GM10266 (cell line): ENCODE measurements at regions not wholly inside any gene's neighbourhood (a gene's known extent, or its start where the extent isn't known, plus 50 kb on each side); places are given as distances from the start of the nearest gene placed in this dataset.

Experiments
- DNase-seq: peaks from one replicate; pipeline ENCODE4 v3.0.0; 2012; ENCODE audit errors: extremely low spot score
- TF ChIP-seq, protein P1 (sequence below): IDR thresholded peaks from 2 replicates; pipeline ENCODE4 v1.5.1; 2012; ENCODE audit warnings: mild to moderate bottlenecking, low read depth; ENCODE audit not compliant: control insufficient read depth, insufficient read depth; ENCODE audit errors: missing control alignments

DNA sequence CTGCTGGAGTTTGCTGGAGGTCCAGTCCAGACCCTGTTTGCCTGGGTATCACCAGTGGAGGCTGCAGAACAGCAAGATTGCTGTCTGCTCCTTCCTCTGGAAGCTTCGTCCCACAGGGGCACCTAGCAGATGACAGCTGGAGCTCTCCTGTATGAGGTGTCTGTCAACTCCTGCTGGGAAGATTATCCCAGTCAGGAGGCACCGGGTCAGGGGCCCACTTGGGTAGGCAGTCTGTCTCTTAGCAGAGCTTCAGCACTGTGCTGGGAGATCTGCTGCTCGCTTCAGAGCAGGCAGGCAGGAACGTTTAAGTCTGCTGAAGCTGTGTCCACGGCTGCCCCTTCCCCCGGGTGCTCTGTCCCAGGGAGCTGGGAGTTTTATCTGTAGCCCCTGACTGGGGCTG, 96.8 kb upstream of the SLC35F1 start:
- TF ChIP-seq, protein P1, sequence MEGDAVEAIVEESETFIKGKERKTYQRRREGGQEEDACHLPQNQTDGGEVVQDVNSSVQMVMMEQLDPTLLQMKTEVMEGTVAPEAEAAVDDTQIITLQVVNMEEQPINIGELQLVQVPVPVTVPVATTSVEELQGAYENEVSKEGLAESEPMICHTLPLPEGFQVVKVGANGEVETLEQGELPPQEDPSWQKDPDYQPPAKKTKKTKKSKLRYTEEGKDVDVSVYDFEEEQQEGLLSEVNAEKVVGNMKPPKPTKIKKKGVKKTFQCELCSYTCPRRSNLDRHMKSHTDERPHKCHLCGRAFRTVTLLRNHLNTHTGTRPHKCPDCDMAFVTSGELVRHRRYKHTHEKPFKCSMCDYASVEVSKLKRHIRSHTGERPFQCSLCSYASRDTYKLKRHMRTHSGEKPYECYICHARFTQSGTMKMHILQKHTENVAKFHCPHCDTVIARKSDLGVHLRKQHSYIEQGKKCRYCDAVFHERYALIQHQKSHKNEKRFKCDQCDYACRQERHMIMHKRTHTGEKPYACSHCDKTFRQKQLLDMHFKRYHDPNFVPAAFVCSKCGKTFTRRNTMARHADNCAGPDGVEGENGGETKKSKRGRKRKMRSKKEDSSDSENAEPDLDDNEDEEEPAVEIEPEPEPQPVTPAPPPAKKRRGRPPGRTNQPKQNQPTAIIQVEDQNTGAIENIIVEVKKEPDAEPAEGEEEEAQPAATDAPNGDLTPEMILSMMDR, result no peak
- no peak for DNase-seq

GRCh38 chr6:117817499-117817898, 89.6 kb upstream of the SLC35F1 start:
- no peak for DNase-seq
- TF ChIP-seq, protein P1, result no peak

DNA sequence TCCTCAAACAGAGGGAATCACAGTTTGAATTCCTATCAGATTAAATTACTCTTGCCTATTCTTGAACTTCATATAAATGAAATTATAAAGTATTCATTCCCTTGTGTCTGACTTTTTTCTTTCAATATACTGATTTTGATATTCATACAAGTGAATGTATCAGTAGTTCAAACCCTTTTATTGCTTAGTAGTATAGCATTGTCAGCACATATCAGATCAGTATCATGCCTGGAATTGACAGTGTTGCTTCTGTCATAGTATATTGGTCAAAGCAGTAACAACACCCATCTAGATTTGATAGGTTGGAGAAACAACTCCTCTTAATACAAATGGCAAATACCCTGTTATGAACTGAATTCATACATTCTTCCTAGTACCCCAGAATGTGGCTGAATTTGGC, 89.1 kb upstream of the SLC35F1 start:
- TF ChIP-seq, protein P1, result no peak
- DNase-seq, result no peak

DNA sequence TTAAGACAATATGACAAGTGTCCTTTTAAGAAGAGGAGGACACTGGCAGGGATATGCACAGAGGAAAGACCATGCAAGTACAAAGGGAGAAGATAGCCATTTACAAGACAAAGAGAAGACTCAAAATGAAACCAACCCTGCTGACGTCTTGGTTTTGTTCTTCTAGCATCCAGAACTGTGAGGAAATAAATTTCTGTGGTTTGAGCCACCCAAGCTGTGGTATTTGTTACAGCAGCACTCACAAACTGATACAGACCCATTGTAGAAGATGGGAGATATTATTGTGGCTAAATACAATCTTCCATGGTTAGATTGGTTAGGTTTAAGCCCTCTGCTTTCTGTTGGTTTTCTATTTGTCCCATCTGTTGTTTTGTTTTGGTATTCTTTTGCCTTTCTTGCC, 88.6 kb upstream of the SLC35F1 start:
- TF ChIP-seq, protein P1, result no peak

DNA sequence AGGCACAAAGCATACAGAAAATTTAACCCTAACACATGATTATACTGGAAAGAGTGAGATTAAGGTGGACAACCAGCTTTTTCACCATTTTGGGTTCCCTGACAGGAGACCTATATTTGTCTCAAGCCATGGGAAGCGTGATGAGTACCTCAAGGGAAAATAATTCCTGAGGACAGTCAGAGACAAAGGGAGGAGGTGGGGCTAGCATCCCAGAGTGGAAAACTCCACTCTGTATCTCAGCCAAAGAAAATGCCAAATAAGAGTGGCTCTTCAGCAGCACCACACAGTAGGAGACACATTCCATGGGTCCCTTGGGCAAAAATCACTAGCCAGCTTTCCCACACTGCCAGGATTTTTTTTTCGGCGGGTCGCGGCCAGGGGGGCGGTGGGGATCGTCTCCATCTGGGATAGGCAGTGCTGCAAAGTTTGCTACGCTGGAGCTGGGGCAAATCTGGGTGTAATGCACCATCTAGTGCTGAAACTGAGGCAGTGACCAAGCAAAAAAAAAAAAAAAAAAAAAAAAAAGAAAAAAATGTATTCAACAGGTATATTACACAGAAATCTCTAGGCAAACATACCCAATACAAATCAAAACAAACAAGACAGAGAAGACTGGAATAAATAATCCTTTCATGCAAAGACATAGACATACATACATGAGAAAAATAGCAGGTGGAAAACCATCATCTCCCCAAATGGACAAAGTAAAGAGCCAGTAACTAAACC, 77.3 kb upstream of the SLC35F1 start:
- peak; percentile 20 for DNase-seq
- TF ChIP-seq, protein P1, result peak; percentile 43

More for the DNA sequence above, 88.6 kb upstream of the SLC35F1 start:
- DNase-seq, result no peak

DNA sequence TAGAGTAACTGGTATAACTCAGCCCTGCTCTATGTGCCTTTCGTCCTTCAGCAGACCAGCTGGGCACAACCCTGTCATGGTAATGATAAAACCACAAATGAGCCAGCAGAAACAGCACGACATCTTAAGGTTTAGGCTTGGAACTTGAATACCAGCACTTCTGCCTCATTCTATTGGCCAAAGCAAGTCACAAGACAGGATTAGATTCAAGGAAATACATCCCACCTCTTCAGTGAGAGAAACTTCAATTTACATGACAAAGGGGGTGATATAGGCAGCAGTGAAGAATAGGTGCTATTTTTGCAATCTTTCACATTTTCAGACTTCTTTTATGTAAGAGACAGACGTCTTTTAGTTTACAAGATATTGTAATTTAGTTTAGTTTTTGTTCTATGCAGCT, 69.8 kb upstream of the SLC35F1 start:
- no peak for DNase-seq
- TF ChIP-seq, protein P1, result no peak

- peak; percentile 13 for DNase-seq
- TF ChIP-seq, protein P1, result peak; percentile 39
These were observed 66.5 kb upstream of the SLC35F1 start for GRCh38 chr6:117840541-117840983.
